H1 (cell line): ENCODE measurements at regions not wholly inside any gene's neighbourhood (a gene's known extent, or its start where the extent isn't known, plus 50 kb on each side); places are given as distances from the start of the nearest gene placed in this dataset.

Source experiments
- CTCF ChIA-PET: fragments of 300-600 bp; sonication (Branson Sonifier 250); formaldehyde crosslinking; loops from one replicate; lab custom pipeline; 2021; ENCODE audit not compliant: partially characterized antibody; lab: Charles Lee
- POLR2A ChIA-PET: fragments of 300-600 bp; sonication (Branson Sonifier 250); formaldehyde crosslinking; loops from one replicate; lab custom pipeline; 2021; ENCODE audit warnings: inconsistent platforms; ENCODE audit not compliant: partially characterized antibody; lab: Charles Lee
- DNase-seq, 2 experiments: peaks; one replicate each; pipeline versions ENCODE4 v3.0.0 to v3.0.0-alpha.2; 2010 to 2022; ENCODE audit warnings: low spot score in 2 of 2, low read depth in 1 of 2, mixed read lengths in 1 of 2
- FAIRE-seq: peaks from 2 replicates; lab custom pipeline; 2011; peaks lifted over from hg19 to GRCh38; lab: Jason Lieb, UNC
- H2AFZ ChIP-seq: 2 replicates; pipeline ENCODE4 v1.8.1; 2012; ENCODE audit warnings: low read length, inconsistent platforms
- H2AK5ac ChIP-seq: 2 replicates; pipeline ENCODE4 v1.6.1; 2013; ENCODE audit warnings: low read depth, low read length
- H2BK120ac ChIP-seq: replicated peaks from 2 replicates; pipeline ENCODE3; 2013; ENCODE audit warnings: low read depth, low read length, inconsistent platforms
- H2BK12ac ChIP-seq: 2 replicates; pipeline ENCODE4 v1.6.1; 2013; ENCODE audit warnings: low read depth, low read length
- H2BK15ac ChIP-seq: 2 replicates; pipeline ENCODE4 v1.6.1; 2013; ENCODE audit warnings: low read length
- H2BK20ac ChIP-seq: 2 replicates; pipeline ENCODE4 v1.6.1; 2013; ENCODE audit warnings: low read length
- H2BK5ac ChIP-seq: 2 replicates; pipeline ENCODE4 v1.6.1; 2013; ENCODE audit warnings: low read depth, low read length
- H3K14ac ChIP-seq: 2 replicates; pipeline ENCODE4 v1.6.1; 2013; ENCODE audit warnings: inconsistent platforms; ENCODE audit not compliant: insufficient read length
- H3K18ac ChIP-seq: 2 replicates; pipeline ENCODE4 v1.6.1; 2013; ENCODE audit warnings: low read length; ENCODE audit errors: extremely low read depth
- H3K23ac ChIP-seq: 2 replicates; pipeline ENCODE4 v1.6.1; 2013; ENCODE audit warnings: inconsistent platforms; ENCODE audit not compliant: insufficient read length
- H3K23me2 ChIP-seq: 2 replicates; pipeline ENCODE4 v1.6.1; 2013; ENCODE audit warnings: low read depth, low read length
- H3K27ac ChIP-seq: 2 replicates; pipeline ENCODE4 v1.6.1; 2011; ENCODE audit warnings: low read depth, low read length, inconsistent platforms
- H3K27me3 ChIP-seq, 4 experiments: replicated peaks in 1 of 4; 1 replicate in 1 of 4; 2 replicates in 3 of 4; pipeline versions ENCODE4 v1.6.1 to v1.8.1; 2011 to 2013; ENCODE audit warnings: low read length in 3 of 4, mild to moderate bottlenecking in 3 of 4, inconsistent platforms in 2 of 4, mixed read lengths in 2 of 4, moderate library complexity in 1 of 4; ENCODE audit not compliant: control insufficient read depth in 3 of 4, insufficient read depth in 3 of 4; ENCODE audit errors: extremely low read depth in 1 of 4
- H3K36me3 ChIP-seq, 4 experiments: 2 replicates each; pipeline versions ENCODE4 v1.6.1 to v1.8.1; 2011 to 2013; ENCODE audit warnings: mild to moderate bottlenecking in 4 of 4, low read length in 3 of 4, moderate library complexity in 2 of 4, control low read depth in 1 of 4, inconsistent platforms in 1 of 4; ENCODE audit not compliant: insufficient read depth in 4 of 4, control insufficient read depth in 2 of 4
- H3K4ac ChIP-seq: replicated peaks from 2 replicates; pipeline ENCODE3; 2013; ENCODE audit warnings: low read length, low read depth, mixed read lengths, inconsistent platforms; ENCODE audit not compliant: insufficient read length
- H3K4me1 ChIP-seq, 4 experiments: replicated peaks in 1 of 4; 1 replicate in 1 of 4; 2 replicates in 3 of 4; pipeline versions ENCODE4 v1.6.1 to v1.8.1; 2011 to 2013; ENCODE audit warnings: low read length in 3 of 4, inconsistent platforms in 2 of 4, mixed read lengths in 1 of 4; ENCODE audit not compliant: insufficient read depth in 4 of 4, control insufficient read depth in 3 of 4
- H3K4me2 ChIP-seq, 2 experiments: 2 replicates each; pipeline versions ENCODE4 v1.6.1 to v1.8.1; 2011 to 2013; ENCODE audit warnings: low read depth in 2 of 2, low read length in 2 of 2, control low read depth in 1 of 2, inconsistent platforms in 1 of 2, mild to moderate bottlenecking in 1 of 2; ENCODE audit not compliant: insufficient read depth in 1 of 2
- H3K4me3 ChIP-seq, 4 experiments: fragments of 200-600, 300-600 bp in 1 of 4; sonication (generic), shearing (Covaris generic), sonication (Bioruptor Twin) in 1 of 4; 2 replicates each; pipeline versions ENCODE4 v1.5.1 to v1.8.1; 2011 to 2016; ENCODE audit warnings: low read length in 4 of 4, low read depth in 3 of 4, control low read depth in 2 of 4, inconsistent platforms in 2 of 4, mild to moderate bottlenecking in 2 of 4, mixed read lengths in 1 of 4, moderate library complexity in 1 of 4; ENCODE audit not compliant: insufficient read depth in 2 of 4; ENCODE audit errors: extremely low read depth in 1 of 4
- H3K56ac ChIP-seq: replicated peaks from 2 replicates; pipeline ENCODE3; 2013; ENCODE audit warnings: low read depth, mild to moderate bottlenecking, mixed read lengths, low read length, inconsistent platforms; ENCODE audit not compliant: insufficient read length
- H3K79me1 ChIP-seq: 2 replicates; pipeline ENCODE4 v1.6.1; 2013; ENCODE audit warnings: low read depth, low read length, control low read depth
- H3K79me2 ChIP-seq, 2 experiments: 2 replicates each; pipeline versions ENCODE4 v1.6.1 to v1.8.1; 2012 to 2013; ENCODE audit warnings: low read length in 2 of 2, mild to moderate bottlenecking in 2 of 2, inconsistent platforms in 1 of 2; ENCODE audit not compliant: insufficient read depth in 2 of 2, control insufficient read depth in 1 of 2
- H3K9ac ChIP-seq, 4 experiments: replicated peaks in 1 of 4; 1 replicate in 1 of 4; 2 replicates in 3 of 4; pipeline versions ENCODE4 v1.6.1 to v1.8.1; 2011 to 2013; ENCODE audit warnings: low read depth in 3 of 4, low read length in 3 of 4, control low read depth in 2 of 4, mild to moderate bottlenecking in 2 of 4, moderate library complexity in 2 of 4, inconsistent platforms in 1 of 4; ENCODE audit errors: extremely low read depth in 1 of 4
- H3K9me3 ChIP-seq, 2 experiments: 2 replicates each; pipeline versions ENCODE4 v1.6.1 to v1.8.1; 2012 to 2013; ENCODE audit warnings: mild to moderate bottlenecking in 2 of 2, moderate library complexity in 2 of 2, control low read depth in 1 of 2, inconsistent platforms in 1 of 2, low read depth in 1 of 2, low read length in 1 of 2, mixed read lengths in 1 of 2; ENCODE audit not compliant: insufficient read depth in 2 of 2
- H4K20me1 ChIP-seq, 2 experiments: replicated peaks in 1 of 2; 2 replicates each; pipeline versions ENCODE3 to v1.8.1; 2011 to 2013; ENCODE audit warnings: inconsistent platforms in 2 of 2, low read length in 2 of 2, mild to moderate bottlenecking in 1 of 2; ENCODE audit not compliant: insufficient read depth in 2 of 2, control insufficient read depth in 1 of 2
- H4K5ac ChIP-seq: 2 replicates; pipeline ENCODE4 v1.6.1; 2013; ENCODE audit warnings: low read length, low read depth, mixed read lengths, inconsistent platforms; ENCODE audit not compliant: insufficient read length
- H4K8ac ChIP-seq: 2 replicates; pipeline ENCODE4 v1.8.0; 2013; ENCODE audit warnings: mild to moderate bottlenecking, moderate library complexity, low read length, inconsistent platforms; ENCODE audit not compliant: insufficient read depth; ENCODE audit errors: extremely low read depth
- H4K91ac ChIP-seq: replicated peaks from 2 replicates; pipeline ENCODE3; 2013; ENCODE audit warnings: low read length, mixed read lengths, inconsistent platforms; ENCODE audit not compliant: insufficient read length
- ASH2L ChIP-seq: fragments of 200-600, 300-600 bp; sonication (generic); IDR thresholded peaks from one replicate; pipeline ENCODE4 v1.7.1; 2017; ENCODE audit warnings: low read length
- WGBS, 2 experiments: shearing (Covaris generic) in 1 of 2; methylation state at CpG; one replicate each; pipeline versions ENCODE4 v1.1.6 to v1.1.7; 2013 to 2015; ENCODE audit warnings: low lambda C conversion rate in 2 of 2, mixed read lengths in 2 of 2, inconsistent platforms in 1 of 2, low coverage in 1 of 2, missing lambda C conversion rate in 1 of 2; ENCODE audit not compliant: insufficient replicate concordance in 2 of 2, insufficient coverage in 1 of 2, insufficient read length in 1 of 2; ENCODE audit errors: extremely low coverage in 1 of 2, missing lambda C conversion rate in 1 of 2; 5-methylcytosine and 5-hydroxymethylcytosine counted together

GRCh38 chr1:82792151-82792550, 991.4 kb downstream of the ADGRL2 start:
- FAIRE-seq = no peak
- no peak overlapping the region for H3K4me3 ChIP-seq
- CTCF ChIA-PET = interaction anchor here (0.9 to 2.0 kb wide), 3 partner anchors 14 to 17 kb away, joined by 3 to 12 read pairs (median 3); no protein-coding TSS in a partner anchor
- no peak for TF ChIP-seq ASH2L

More at GRCh38 chr1:82792151-82792550, 991.4 kb downstream of the ADGRL2 start:
- Histone ChIP-seq H3K4me2 (no peak overlapping the region), H2BK5ac (no peak overlapping the region), H3K23ac (no peak overlapping the region), H3K18ac (no peak overlapping the region), H2BK15ac (no peak overlapping the region), H3K27ac (no peak overlapping the region), H3K23me2 (no peaks in the 10 kb centered on the region), H4K91ac (no peak overlapping the region), H2AFZ (no peak overlapping the region), H3K36me3 (peaks cover 0 to 6% (median 0%) of the 10 kb centered on the region in 4 experiments; a peak in 1 of 8 replicates), H3K14ac (no peak overlapping the region), H4K20me1 (no peaks in the 10 kb centered on the region), H2BK120ac (no peak overlapping the region), H4K5ac (no peak overlapping the region), H3K4me1 (peaks cover 0 to 4% (median 0%) of the 10 kb centered on the region in 4 experiments; a peak in 3 of 7 replicates), H3K9me3 (no peaks in the 10 kb centered on the region), H2BK12ac (no peak overlapping the region), H4K8ac (no peak overlapping the region), H3K79me2 (no peaks in the 10 kb centered on the region), H2BK20ac (no peak overlapping the region), H3K79me1 (no peaks in the 10 kb centered on the region), H3K9ac (no peak overlapping the region), H2AK5ac (no peak overlapping the region), H3K4ac (no peak overlapping the region), H3K56ac (no peak overlapping the region), H3K27me3 (no peaks in the 10 kb centered on the region)
- POLR2A ChIA-PET = no interaction called here
- DNase-seq = no peak
- 71% methylated on average over 4 of the region's 4 CpGs; no CpG with 5 or more reads in 1 of the 2 experiments for WGBS, 2 experiments
